Kidney (tissue), 13 donors: ENCODE measurements at regions not wholly inside any gene's neighbourhood (a gene's known extent, or its start where the extent isn't known, plus 50 kb on each side); places are given as distances from the start of the nearest gene placed in this dataset.

Source experiments
- DNase-seq, 5 donors: peaks; one replicate each; pipeline ENCODE4 v3.0.0-alpha.2; 2013 to 2020
- FAIRE-seq: peaks from 2 replicates; lab custom pipeline; 2012; peaks lifted over from hg19 to GRCh38; lab: Jason Lieb, UNC
- H3K27ac ChIP-seq, 2 donors: one replicate each; pipeline ENCODE4 v1.7.0; 2013; ENCODE audit warnings: low read depth in 2 of 2, low read length in 2 of 2, inconsistent platforms in 1 of 2
- H3K27me3 ChIP-seq: one replicate; pipeline ENCODE4 v1.7.1; 2013; ENCODE audit warnings: low read length, inconsistent platforms; ENCODE audit not compliant: control insufficient read depth, insufficient read depth
- H3K36me3 ChIP-seq, 3 donors: one replicate each; pipeline versions ENCODE4 v1.7.0 to v1.7.1; 2013; ENCODE audit warnings: low read length in 3 of 3, control low read depth in 1 of 3, inconsistent platforms in 1 of 3; ENCODE audit not compliant: insufficient read depth in 3 of 3, control insufficient read depth in 2 of 3
- H3K4me1 ChIP-seq, 3 donors: one replicate each; pipeline versions ENCODE4 v1.7.0 to v1.7.1; 2013; ENCODE audit warnings: low read length in 3 of 3, inconsistent platforms in 1 of 3, low read depth in 1 of 3; ENCODE audit not compliant: control insufficient read depth in 2 of 3, insufficient read depth in 2 of 3
- H3K4me3 ChIP-seq, 3 donors: one replicate each; pipeline versions ENCODE4 v1.7.0 to v1.8.1; 2013; ENCODE audit warnings: low read length in 3 of 3, control low read depth in 1 of 3, inconsistent platforms in 1 of 3
- H3K9ac ChIP-seq, 3 donors: one replicate each; pipeline versions ENCODE4 v1.7.0 to v1.7.1; 2013; ENCODE audit warnings: low read length in 3 of 3, control low read depth in 1 of 3, inconsistent platforms in 1 of 3
- H3K9me3 ChIP-seq, 3 donors: one replicate each; pipeline versions ENCODE4 v1.7.0 to v1.7.1; 2013; ENCODE audit warnings: low read length in 3 of 3, control low read depth in 1 of 3, inconsistent platforms in 1 of 3; ENCODE audit not compliant: control insufficient read depth in 2 of 3, insufficient read depth in 1 of 3
- intact Hi-C: fragments of 100-400 bp; cut with DNase I; formaldehyde crosslinking; loops from one replicate; pipeline ENCODE4 v1.11.1; 2022
- TF ChIP-seq, protein P1 (sequence below): IDR thresholded peaks from 3 replicates; pipeline ENCODE4 v1.5.1; 2012; ENCODE audit warnings: mild to moderate bottlenecking, moderate library complexity, borderline replicate concordance; ENCODE audit not compliant: insufficient read depth; ENCODE audit errors: extremely low read depth
- donor health status: control.
- donor health status: control.
- donor health status: control.
- donor health status: control.
- donor health status: control.
- donor health status: DM: yes; HTN: yes; CAD: no.
- donor health status: Normal renal cell carcinoma (clear cell type).

DNA sequence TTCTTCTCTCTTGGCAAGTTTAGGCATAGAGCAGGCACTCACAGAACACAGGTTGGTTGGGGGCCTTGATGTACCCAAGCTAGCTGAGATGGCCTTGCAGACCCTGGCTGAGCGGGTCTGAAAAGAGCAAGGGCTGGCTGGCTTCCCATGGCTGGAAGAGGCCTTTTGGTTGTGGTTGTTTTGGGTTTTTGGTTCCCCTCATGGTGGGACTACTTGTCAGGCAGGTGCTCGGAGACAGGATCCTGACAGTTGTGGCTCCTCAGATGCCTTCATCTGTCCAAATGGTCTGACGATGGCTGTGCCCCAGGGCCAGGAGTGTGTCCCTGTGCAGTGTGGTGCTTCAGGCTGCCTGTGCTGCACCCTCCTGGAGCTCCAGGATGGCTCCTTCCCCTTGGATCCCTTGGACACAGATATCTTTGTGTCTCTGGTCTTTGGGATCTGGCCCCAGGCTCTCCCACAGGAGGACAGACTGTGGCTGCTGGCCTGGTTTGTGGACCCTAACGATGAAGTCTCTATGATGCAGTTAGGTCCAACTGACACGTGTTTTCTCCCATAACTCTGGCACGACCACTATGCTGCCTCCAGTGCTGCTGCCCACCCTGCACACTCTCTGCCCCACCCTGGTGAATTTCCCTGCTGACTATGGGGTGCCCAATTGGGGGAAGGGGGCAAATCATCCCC is 321.5 kb upstream of the ZNF32 start:
- H3K27ac ChIP-seq, result no peak overlapping the region
- no peaks in the 10 kb centered on the region for H3K9me3 ChIP-seq
- H3K9ac ChIP-seq, result no peak overlapping the region
- intact Hi-C loops, result no loop called here
- no peak overlapping the region for H3K4me3 ChIP-seq
- FAIRE-seq (no peak), DNase-seq (no peak)
- no peaks in the 10 kb centered on the region for H3K36me3 ChIP-seq
- TF ChIP-seq, protein P1, sequence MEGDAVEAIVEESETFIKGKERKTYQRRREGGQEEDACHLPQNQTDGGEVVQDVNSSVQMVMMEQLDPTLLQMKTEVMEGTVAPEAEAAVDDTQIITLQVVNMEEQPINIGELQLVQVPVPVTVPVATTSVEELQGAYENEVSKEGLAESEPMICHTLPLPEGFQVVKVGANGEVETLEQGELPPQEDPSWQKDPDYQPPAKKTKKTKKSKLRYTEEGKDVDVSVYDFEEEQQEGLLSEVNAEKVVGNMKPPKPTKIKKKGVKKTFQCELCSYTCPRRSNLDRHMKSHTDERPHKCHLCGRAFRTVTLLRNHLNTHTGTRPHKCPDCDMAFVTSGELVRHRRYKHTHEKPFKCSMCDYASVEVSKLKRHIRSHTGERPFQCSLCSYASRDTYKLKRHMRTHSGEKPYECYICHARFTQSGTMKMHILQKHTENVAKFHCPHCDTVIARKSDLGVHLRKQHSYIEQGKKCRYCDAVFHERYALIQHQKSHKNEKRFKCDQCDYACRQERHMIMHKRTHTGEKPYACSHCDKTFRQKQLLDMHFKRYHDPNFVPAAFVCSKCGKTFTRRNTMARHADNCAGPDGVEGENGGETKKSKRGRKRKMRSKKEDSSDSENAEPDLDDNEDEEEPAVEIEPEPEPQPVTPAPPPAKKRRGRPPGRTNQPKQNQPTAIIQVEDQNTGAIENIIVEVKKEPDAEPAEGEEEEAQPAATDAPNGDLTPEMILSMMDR, result no peak
- H3K4me1 ChIP-seq, result peaks cover 0 to 4% (median 0%) of the 10 kb centered on the region in 3 donors
- H3K27me3 ChIP-seq, result no peaks in the 10 kb centered on the region

DNA sequence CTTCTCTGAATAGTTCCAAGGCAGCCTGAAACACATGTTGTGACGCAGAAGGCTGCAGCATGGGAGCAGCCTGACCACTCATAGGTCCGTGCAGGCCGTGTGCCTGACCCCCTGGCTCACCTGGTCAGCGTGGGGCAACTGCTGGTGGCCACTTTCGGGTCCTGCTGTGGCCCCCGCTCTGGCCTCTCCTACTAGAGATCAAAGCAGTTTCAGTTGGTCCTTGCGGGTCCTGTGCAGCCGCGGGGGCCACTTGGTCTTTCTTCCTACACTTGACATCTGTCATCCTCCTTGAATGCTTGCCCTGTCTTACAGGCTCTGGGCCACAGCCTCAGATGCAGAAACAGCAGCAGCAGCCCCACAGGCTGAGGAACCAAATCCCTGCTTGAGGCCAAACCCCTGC is 320.8 kb upstream of the ZNF32 start:
- FAIRE-seq (no peak), DNase-seq (no peak)
- H3K9me3 ChIP-seq, result no peaks in the 10 kb centered on the region
- H3K27me3 ChIP-seq, result no peaks in the 10 kb centered on the region
- H3K4me1 ChIP-seq, result peaks cover 0 to 4% (median 4%) of the 10 kb centered on the region in 3 donors
- no peak overlapping the region for H3K27ac ChIP-seq
- H3K9ac ChIP-seq, result no peak overlapping the region
- no peak overlapping the region for H3K4me3 ChIP-seq
- intact Hi-C loops, result no loop called here
- TF ChIP-seq, protein P1, result no peak
- no peaks in the 10 kb centered on the region for H3K36me3 ChIP-seq

DNA sequence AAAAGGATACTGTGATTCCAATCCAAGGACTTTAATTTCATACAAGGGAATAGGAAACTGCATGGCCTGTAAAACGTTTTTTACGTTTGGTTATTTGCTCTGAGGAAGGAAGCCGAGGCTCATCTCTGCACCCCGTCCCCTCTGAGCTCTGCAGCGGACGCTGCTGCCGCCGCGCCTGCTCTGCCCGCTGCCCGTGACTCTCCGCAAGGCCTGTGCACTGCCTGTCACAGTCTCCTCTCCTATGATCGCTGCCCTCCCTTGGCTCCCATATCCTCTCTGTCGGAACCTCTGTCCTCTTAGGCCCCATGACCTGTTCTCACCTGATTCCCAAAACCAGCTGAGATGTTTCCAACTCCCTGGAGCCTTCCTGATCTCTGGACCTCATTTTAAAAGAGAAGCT is 320.3 kb upstream of the ZNF32 start:
- Histone ChIP-seq H3K36me3 (no peaks in the 10 kb centered on the region), H3K9me3 (no peaks in the 10 kb centered on the region), H3K4me3 (no peak overlapping the region), H3K27ac (no peak overlapping the region), H3K27me3 (no peaks in the 10 kb centered on the region), H3K9ac (no peak overlapping the region), H3K4me1 (peaks cover 0 to 10% (median 10%) of the 10 kb centered on the region in 3 donors)
- intact Hi-C loops, result no loop called here
- FAIRE-seq (no peak), DNase-seq (no peak)
- TF ChIP-seq, protein P1, result no peak
